ENCODE measurements at regions not wholly inside any gene's neighbourhood (a gene's known extent, or its start where the extent isn't known, plus 50 kb on each side); places are given as distances from the start of the nearest gene placed in this dataset.

GRCh38 chr22:48867891-48868290 lies 959.8 kb downstream of the BRD1 start:
- DNase-seq (ENCODE audit: extremely low read depth, low read depth) = no peak
- no peak for TF ChIP-seq CTCF (IDR thresholded peaks at IDR 0.05; ENCODE audit: low read depth, low read length, missing control alignments)
- no peak overlapping the region for H3K4me3 ChIP-seq (replicated peaks; ENCODE audit: low read depth, low read length)

GRCh38 chr22:48866906-48867681 lies 960.6 kb downstream of the BRD1 start:
- no peak overlapping the region for H3K4me3 ChIP-seq (replicated peaks; ENCODE audit: low read depth, low read length)
- no peak for TF ChIP-seq CTCF (IDR thresholded peaks at IDR 0.05; ENCODE audit: low read depth, low read length, missing control alignments)
- no peak for DNase-seq (ENCODE audit: extremely low read depth, low read depth)

DNA sequence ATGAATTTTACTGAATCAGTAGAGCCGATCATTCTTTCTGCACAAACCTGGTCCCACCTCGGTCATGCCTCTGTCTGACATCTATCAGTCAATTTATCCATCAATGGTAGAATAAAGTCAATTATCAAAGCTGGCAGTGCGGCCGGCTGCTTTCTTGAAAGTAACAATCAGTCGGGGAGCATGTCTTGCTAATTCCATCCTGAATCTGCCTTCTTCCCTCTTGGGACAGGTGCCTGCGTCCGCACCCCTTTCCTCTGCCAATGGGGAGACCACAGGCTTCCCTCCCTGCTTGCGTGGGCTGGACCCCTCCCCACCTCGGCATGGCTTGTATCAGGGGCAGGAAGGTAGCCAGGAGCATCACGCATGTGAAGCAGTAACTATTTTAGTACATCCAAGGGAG lies 962.9 kb downstream of the BRD1 start:
- no peak for DNase-seq (ENCODE audit: extremely low read depth, low read depth)
- H3K4me3 ChIP-seq (replicated peaks; ENCODE audit: low read depth, low read length) = no peak overlapping the region
- no peak for TF ChIP-seq CTCF (IDR thresholded peaks at IDR 0.05; ENCODE audit: low read depth, low read length, missing control alignments)

- no peak overlapping the region for H3K4me3 ChIP-seq (replicated peaks; ENCODE audit: low read depth, low read length)
- TF ChIP-seq CTCF (IDR thresholded peaks at IDR 0.05; ENCODE audit: low read depth, low read length, missing control alignments) = no peak
- DNase-seq (ENCODE audit: extremely low read depth, low read depth) = no peak
Measured at GRCh38 chr22:48863965-48864528, 963.6 kb downstream of the BRD1 start.

DNA sequence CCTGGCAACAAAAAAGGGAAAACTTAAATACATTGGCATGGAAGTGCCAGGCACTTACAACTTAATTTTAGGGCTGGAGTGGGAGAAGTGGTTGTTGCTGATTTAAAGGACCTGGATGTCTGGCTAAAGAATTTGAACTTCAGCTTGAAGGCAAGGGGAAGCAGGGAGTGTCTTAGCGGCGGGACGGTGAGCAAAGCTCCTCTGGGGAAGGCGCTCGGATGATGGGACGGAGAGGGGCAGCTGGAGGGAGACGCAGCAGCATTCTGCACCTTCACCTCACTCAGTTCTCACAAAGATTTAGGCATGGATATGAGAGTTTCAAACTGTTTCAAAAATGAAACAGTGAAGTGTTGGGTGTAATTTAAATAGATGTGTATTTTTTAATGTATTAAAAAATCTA lies 967.1 kb downstream of the BRD1 start:
- no peak for TF ChIP-seq CTCF (IDR thresholded peaks at IDR 0.05; ENCODE audit: low read depth, low read length, missing control alignments)

DNA sequence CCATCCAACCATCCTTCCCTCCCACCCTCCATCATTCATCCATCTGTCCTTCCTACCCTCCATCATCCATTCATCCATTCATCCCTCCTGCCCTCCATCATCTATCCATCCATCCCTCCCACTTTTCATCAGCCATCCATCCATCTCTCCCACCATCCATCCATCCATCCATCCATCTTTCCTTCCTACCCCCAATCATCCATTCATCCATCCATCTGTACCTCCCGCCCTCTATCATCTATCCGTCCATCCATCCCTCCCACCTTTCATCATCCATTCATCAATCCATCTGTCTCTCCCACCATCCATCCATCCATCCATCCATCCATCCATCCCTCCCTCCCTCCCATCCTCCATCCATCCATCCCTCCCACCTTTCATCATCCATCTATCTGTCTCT lies 968.8 kb downstream of the BRD1 start:
- no peak for TF ChIP-seq CTCF (IDR thresholded peaks at IDR 0.05; ENCODE audit: low read depth, low read length, missing control alignments)
- no peak for DNase-seq (ENCODE audit: extremely low read depth, low read depth)
- H3K4me3 ChIP-seq (replicated peaks; ENCODE audit: low read depth, low read length) = no peak overlapping the region

More for the DNA sequence above, 967.1 kb downstream of the BRD1 start:
- DNase-seq (ENCODE audit: extremely low read depth, low read depth) = no peak
- H3K4me3 ChIP-seq (replicated peaks; ENCODE audit: low read depth, low read length) = no peak overlapping the region
